A549 (cell line): ENCODE measurements at regions not wholly inside any gene's neighbourhood (a gene's known extent, or its start where the extent isn't known, plus 50 kb on each side); places are given as distances from the start of the nearest gene placed in this dataset.

ENCODE experiments used
- CBX2 ChIP-seq: fragments of 200-600 bp; sonication (generic); IDR thresholded peaks from 2 replicates; pipeline ENCODE4 v1.6.1; 2016; ENCODE audit warnings: low read depth, mild to moderate bottlenecking, borderline replicate concordance
- CHD4 ChIP-seq: fragments of 200-600 bp; sonication (generic); IDR thresholded peaks from 2 replicates; pipeline ENCODE4 v1.6.1; 2016; ENCODE audit warnings: antibody characterized with exemption, mild to moderate bottlenecking, borderline replicate concordance
- CTCF ChIP-seq: fragments of >200 bp; sonication (Bioruptor Twin); formaldehyde crosslinking; IDR thresholded peaks from 3 replicates; pipeline ENCODE4 v1.5.1; 2016
- EP300 ChIP-seq, 2 experiments: fragments of >200 bp; sonication (Bioruptor Twin); formaldehyde crosslinking; IDR thresholded peaks; 2 replicates in 1 of 2; 3 replicates in 1 of 2; pipeline ENCODE4 v1.6.1; 2016 to 2017
- MAX ChIP-seq: IDR thresholded peaks from 2 replicates; pipeline ENCODE4 v1.6.1; 2012
- NR3C1 ChIP-seq: fragments of >200 bp; sonication (Bioruptor Twin); formaldehyde crosslinking; IDR thresholded peaks from 3 replicates; pipeline ENCODE4 v1.6.1; 2017
- PBX3 ChIP-seq: IDR thresholded peaks from 2 replicates; pipeline ENCODE4 v1.6.1; 2012
- POLR2A ChIP-seq: IDR thresholded peaks from 2 replicates; pipeline ENCODE4 v1.6.1; 2012; ENCODE audit warnings: mild to moderate bottlenecking, low read length
- RCOR1 ChIP-seq: fragments of 150-350 bp; IDR thresholded peaks from 2 replicates; pipeline ENCODE4 v1.6.1; 2014; ENCODE audit warnings: antibody characterized with exemption, low read length, low read depth
- REST ChIP-seq: fragments of 200-600 bp; sonication (generic); IDR thresholded peaks from 2 replicates; pipeline ENCODE4 v1.6.1; 2016; ENCODE audit warnings: antibody characterized with exemption, mild to moderate bottlenecking, moderate library complexity
- TP53 ChIP-seq: fragments of 250-450 bp; sonication (Bioruptor Pico); IDR thresholded peaks from 2 replicates; pipeline ENCODE4 v1.5.0; 2021; ENCODE audit warnings: mild to moderate bottlenecking, moderate library complexity

GRCh38 chr17:33941744-33942143 is 313.3 kb upstream of the CCL2 start:
- TF ChIP-seq POLR2A (no peak), REST (no peak), CHD4 (no peak), CTCF (no peak), NR3C1 (no peak), EP300 (IDR thresholded peaks at IDR 0.05) (no peak), CBX2 (no peak), RCOR1 (no peak), PBX3 (no peak), MAX (no peak), TP53 (CRISPR knock-in tag) (no peak)
